SU-DHL-6 (cell line): ENCODE measurements at regions not wholly inside any gene's neighbourhood (a gene's known extent, or its start where the extent isn't known, plus 50 kb on each side); places are given as distances from the start of the nearest gene placed in this dataset.

Source experiments
- H2AFZ ChIP-seq: fragments of 200-600 bp; sonication (generic); 2 replicates; pipeline ENCODE4 v1.6.1; 2014; ENCODE audit warnings: low read depth, mild to moderate bottlenecking, moderate library complexity, mixed read lengths, antibody characterized with exemption, low read length; ENCODE audit not compliant: severe bottlenecking
- H3F3A ChIP-seq: fragments of 200-600 bp; shearing (Covaris generic); 2 replicates; pipeline ENCODE4 v1.6.0; 2016; ENCODE audit warnings: antibody characterized with exemption, mild to moderate bottlenecking; ENCODE audit not compliant: insufficient read depth
- H3K27ac ChIP-seq: fragments of 200-600 bp; sonication (generic); 2 replicates; pipeline ENCODE4 v1.5.1; 2016; ENCODE audit warnings: low read depth, mild to moderate bottlenecking, low read length, moderate library complexity, mixed read lengths
- H3K27me3 ChIP-seq: fragments of 200-600 bp; sonication (generic), shearing (Covaris generic); 2 replicates; pipeline ENCODE4 v1.6.0; 2014; ENCODE audit warnings: mild to moderate bottlenecking, low read length
- H3K36me3 ChIP-seq: fragments of 200-600 bp; sonication (generic); 2 replicates; pipeline ENCODE4 v1.6.1; 2014; ENCODE audit warnings: mild to moderate bottlenecking, low read length, mixed read lengths
- H3K4me2 ChIP-seq: fragments of 300-600, 200-600 bp; shearing (Covaris generic), sonication (generic); 2 replicates; pipeline ENCODE4 v1.6.0; 2014; ENCODE audit warnings: low read length, low read depth, mild to moderate bottlenecking; ENCODE audit not compliant: poor library complexity, severe bottlenecking
- H3K4me3 ChIP-seq: fragments of 200-600 bp; sonication (generic); 2 replicates; pipeline ENCODE4 v1.5.1; 2014; ENCODE audit warnings: antibody characterized with exemption, low read length, mild to moderate bottlenecking, mixed read lengths; ENCODE audit not compliant: insufficient read depth, poor library complexity, severe bottlenecking
- H3K79me2 ChIP-seq: fragments of 200-600 bp; sonication (generic); 2 replicates; pipeline ENCODE4 v1.6.1; 2014; ENCODE audit warnings: mild to moderate bottlenecking, low read length, moderate library complexity; ENCODE audit not compliant: insufficient read depth
- H3K9ac ChIP-seq: fragments of 200-600 bp; sonication (generic); 2 replicates; pipeline ENCODE4 v1.7.0; 2014; ENCODE audit warnings: mild to moderate bottlenecking, low read length
- H3K9me2 ChIP-seq: fragments of 200-600 bp; sonication (generic); replicated peaks from 2 replicates; pipeline ENCODE4 v1.6.1; 2014; ENCODE audit warnings: low read length; ENCODE audit not compliant: insufficient read depth
- H3K9me3 ChIP-seq: fragments of 200-600 bp; sonication (generic); 2 replicates; pipeline ENCODE4 v1.6.1; 2014; ENCODE audit warnings: low read length, mixed read lengths; ENCODE audit not compliant: insufficient read depth
- H4K20me1 ChIP-seq: fragments of 200-600 bp; sonication (generic); 2 replicates; pipeline ENCODE4 v1.6.1; 2014; ENCODE audit warnings: low read depth, mild to moderate bottlenecking, antibody characterized with exemption, low read length, moderate library complexity, mixed read lengths
- EZH2phosphoT487 ChIP-seq: fragments of 200-600 bp; sonication (generic), shearing (Covaris generic); conservative IDR thresholded peaks from 2 replicates; pipeline ENCODE4 v1.6.1; 2018; ENCODE audit warnings: mild to moderate bottlenecking, antibody characterized with exemption, low read length, moderate library complexity, mixed read lengths
- TF ChIP-seq, protein P1 (sequence below): fragments of 200-600 bp; sonication (generic); IDR thresholded peaks from one replicate; pipeline ENCODE4 v1.5.1; 2017; ENCODE audit warnings: antibody characterized with exemption, mild to moderate bottlenecking, low read length, moderate library complexity; ENCODE audit not compliant: insufficient read depth, poor library complexity, severe bottlenecking

DNA sequence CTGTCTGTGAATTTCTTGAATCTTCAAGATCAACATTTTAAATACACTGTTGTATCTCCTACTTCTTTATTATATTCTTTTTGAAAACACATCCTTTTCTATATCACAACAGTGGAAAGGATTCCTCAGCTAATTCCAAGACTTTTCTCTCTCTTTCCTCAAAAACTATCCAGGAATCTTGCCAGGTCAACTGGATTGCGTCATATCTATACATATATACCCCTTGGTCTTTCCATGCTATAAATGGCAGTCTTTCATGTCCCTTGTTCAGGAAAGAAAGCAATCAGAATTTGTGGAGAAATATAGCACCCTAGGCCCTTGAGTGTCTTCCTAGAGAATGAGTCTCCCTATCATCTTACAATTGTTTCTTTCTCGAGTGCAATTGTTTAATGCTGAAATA lies 149.0 kb downstream of the KCNA5 start:
- TF ChIP-seq EZH2phosphoT487, result no peak
- TF ChIP-seq, protein P1, sequence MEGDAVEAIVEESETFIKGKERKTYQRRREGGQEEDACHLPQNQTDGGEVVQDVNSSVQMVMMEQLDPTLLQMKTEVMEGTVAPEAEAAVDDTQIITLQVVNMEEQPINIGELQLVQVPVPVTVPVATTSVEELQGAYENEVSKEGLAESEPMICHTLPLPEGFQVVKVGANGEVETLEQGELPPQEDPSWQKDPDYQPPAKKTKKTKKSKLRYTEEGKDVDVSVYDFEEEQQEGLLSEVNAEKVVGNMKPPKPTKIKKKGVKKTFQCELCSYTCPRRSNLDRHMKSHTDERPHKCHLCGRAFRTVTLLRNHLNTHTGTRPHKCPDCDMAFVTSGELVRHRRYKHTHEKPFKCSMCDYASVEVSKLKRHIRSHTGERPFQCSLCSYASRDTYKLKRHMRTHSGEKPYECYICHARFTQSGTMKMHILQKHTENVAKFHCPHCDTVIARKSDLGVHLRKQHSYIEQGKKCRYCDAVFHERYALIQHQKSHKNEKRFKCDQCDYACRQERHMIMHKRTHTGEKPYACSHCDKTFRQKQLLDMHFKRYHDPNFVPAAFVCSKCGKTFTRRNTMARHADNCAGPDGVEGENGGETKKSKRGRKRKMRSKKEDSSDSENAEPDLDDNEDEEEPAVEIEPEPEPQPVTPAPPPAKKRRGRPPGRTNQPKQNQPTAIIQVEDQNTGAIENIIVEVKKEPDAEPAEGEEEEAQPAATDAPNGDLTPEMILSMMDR, result no peak
- no peak overlapping the region for H3K27ac ChIP-seq
- no peak overlapping the region for H3K4me2 ChIP-seq
- no peak overlapping the region for H3K4me3 ChIP-seq
- H3K27me3 ChIP-seq, result no peaks in the 10 kb centered on the region
- no peaks in the 10 kb centered on the region for H3K36me3 ChIP-seq
- no peaks in the 10 kb centered on the region for H3K9me2 ChIP-seq
- H3K79me2 ChIP-seq, result no peaks in the 10 kb centered on the region
- no peak overlapping the region for H2AFZ ChIP-seq
- no peak overlapping the region for H3K9ac ChIP-seq
- no peaks in the 10 kb centered on the region for H3K9me3 ChIP-seq
- H3F3A ChIP-seq, result no peaks in the 10 kb centered on the region
- H4K20me1 ChIP-seq, result no peaks in the 10 kb centered on the region

DNA sequence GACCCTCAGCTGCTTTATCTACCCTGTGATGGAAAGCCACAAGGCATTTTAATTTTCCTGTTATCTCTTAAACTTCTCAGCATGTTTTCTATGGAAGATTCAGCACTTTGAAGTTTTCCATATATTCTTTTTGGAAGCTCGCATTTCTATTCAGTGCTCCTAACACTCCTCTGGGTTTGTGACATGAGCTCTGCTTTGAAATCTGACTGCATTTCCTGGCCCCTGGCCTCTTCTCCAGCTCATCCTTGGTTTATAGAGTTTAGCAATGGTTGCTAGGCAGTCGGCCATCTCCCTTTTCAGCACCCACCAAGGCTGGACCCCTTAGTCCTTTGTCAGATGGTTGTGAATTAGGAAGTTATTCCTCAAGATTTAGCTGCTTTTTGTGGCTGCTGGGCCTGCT lies 150.6 kb downstream of the KCNA5 start:
- Histone ChIP-seq H3K79me2 (no peaks in the 10 kb centered on the region), H3K9ac (no peak overlapping the region), H3K4me2 (no peak overlapping the region), H3K27ac (no peak overlapping the region), H3K4me3 (no peak overlapping the region), H3K9me3 (no peaks in the 10 kb centered on the region), H3K36me3 (no peaks in the 10 kb centered on the region), H3K27me3 (no peaks in the 10 kb centered on the region), H3F3A (no peaks in the 10 kb centered on the region), H3K9me2 (no peaks in the 10 kb centered on the region), H4K20me1 (no peaks in the 10 kb centered on the region), H2AFZ (no peak overlapping the region)
- TF ChIP-seq, protein P1, result no peak
- TF ChIP-seq EZH2phosphoT487, result no peak

DNA sequence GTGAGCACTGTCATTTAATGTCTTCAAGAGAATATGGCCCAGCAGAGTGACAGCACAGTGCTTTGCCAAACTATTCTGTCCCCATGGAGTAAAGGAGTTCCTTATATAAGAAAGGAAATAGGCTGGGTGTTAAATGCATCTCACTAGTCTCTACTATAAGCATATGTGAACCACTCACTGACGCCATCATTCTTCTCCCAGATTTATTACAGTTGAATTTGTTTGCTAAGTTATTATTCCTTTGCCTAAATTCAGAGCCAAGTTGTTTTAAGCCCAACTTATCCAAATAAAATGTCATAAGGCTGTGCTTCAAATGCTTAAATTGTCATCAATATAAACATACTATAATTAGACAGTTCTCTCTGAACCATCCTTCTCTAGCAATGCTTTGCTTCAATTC lies 151.6 kb downstream of the KCNA5 start:
- Histone ChIP-seq H3F3A (no peaks in the 10 kb centered on the region), H3K9me3 (no peaks in the 10 kb centered on the region), H2AFZ (no peak overlapping the region), H3K27ac (no peak overlapping the region), H3K4me2 (no peak overlapping the region), H3K79me2 (no peaks in the 10 kb centered on the region), H3K36me3 (no peaks in the 10 kb centered on the region), H3K27me3 (no peaks in the 10 kb centered on the region), H3K9me2 (no peaks in the 10 kb centered on the region), H4K20me1 (no peaks in the 10 kb centered on the region), H3K4me3 (no peak overlapping the region), H3K9ac (no peak overlapping the region)
- no peak for TF ChIP-seq EZH2phosphoT487
- TF ChIP-seq, protein P1, result no peak

DNA sequence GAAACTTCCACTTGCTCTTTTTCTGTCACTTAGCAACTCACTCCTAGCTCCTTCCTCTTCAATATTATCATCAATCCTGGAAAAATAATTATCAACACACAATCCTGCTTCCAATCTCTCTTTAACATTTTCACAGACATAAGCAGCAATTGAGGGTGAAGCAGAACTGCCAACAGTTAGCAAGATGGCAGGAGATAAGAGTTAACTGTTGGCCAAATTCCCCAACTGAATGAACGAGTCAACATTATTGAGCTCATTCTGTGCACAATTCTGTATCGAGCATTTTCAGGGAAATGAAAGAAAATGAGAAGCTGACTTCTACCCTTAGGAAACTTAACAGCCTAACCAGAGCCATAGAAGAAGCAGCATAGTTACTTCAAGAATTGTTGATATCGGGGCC lies 152.0 kb downstream of the KCNA5 start:
- H3F3A ChIP-seq, result no peaks in the 10 kb centered on the region
- no peaks in the 10 kb centered on the region for H3K79me2 ChIP-seq
- H3K27me3 ChIP-seq, result no peaks in the 10 kb centered on the region
- no peak overlapping the region for H3K9ac ChIP-seq
- no peak overlapping the region for H3K27ac ChIP-seq
- no peak overlapping the region for H3K4me2 ChIP-seq
- H3K36me3 ChIP-seq, result no peaks in the 10 kb centered on the region
- no peaks in the 10 kb centered on the region for H4K20me1 ChIP-seq
- no peak overlapping the region for H2AFZ ChIP-seq
- no peaks in the 10 kb centered on the region for H3K9me2 ChIP-seq
- no peak for TF ChIP-seq EZH2phosphoT487
- TF ChIP-seq, protein P1, result no peak
- no peak overlapping the region for H3K4me3 ChIP-seq
- H3K9me3 ChIP-seq, result no peaks in the 10 kb centered on the region
